ENCODE measurements at regions not wholly inside any gene's neighbourhood (a gene's known extent, or its start where the extent isn't known, plus 50 kb on each side); places are given as distances from the start of the nearest gene placed in this dataset.

DNA sequence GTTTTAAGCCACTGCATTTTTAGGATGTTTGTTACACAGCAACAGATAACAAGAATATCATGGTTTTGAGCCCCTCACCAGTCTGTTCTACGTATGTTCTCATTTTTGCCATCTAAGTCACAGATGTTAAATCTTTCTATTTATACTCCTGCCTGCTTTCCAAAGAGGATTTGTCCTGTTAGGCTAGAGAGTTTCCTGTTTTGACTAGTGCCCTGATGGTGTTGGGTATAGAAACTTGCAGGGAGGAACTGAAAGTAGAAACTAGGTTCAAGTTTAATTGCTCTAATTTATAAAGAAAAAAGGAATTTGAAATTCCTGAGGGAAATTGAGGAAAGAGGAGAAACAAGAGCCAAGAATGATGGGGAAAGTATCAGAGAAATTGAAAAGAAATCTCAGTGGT, 74.4 kb upstream of the COCH start:
- Histone ChIP-seq H3K36me3 (ENCODE audit: control insufficient read depth in 1 of 2, insufficient read depth in 2 of 2, low read length in 2 of 2) (no peaks in the 10 kb centered on the region), H4K20me1 (ENCODE audit: insufficient read depth) (no peaks in the 10 kb centered on the region), H3K79me2 (ENCODE audit: insufficient read depth, low read length) (no peaks in the 10 kb centered on the region), H3K9me3 (ENCODE audit: control insufficient read depth in 1 of 2, insufficient read depth in 1 of 2, low read depth in 1 of 2, low read length in 2 of 2) (no peaks in the 10 kb centered on the region), H3K27ac (ENCODE audit: low read depth, low read length) (no peak overlapping the region), H3K9ac (ENCODE audit: low read length) (no peak overlapping the region), H3K4me3 (replicated peaks in 1 of 2; ENCODE audit: low read depth in 1 of 2, low read length in 2 of 2) (no peak overlapping the region), H3K27me3 (ENCODE audit: insufficient read depth, low read length) (no peaks in the 10 kb centered on the region), H3K9me2 (ENCODE audit: insufficient read depth) (no peaks in the 10 kb centered on the region), H2AFZ (ENCODE audit: low read depth, low read length, poor library complexity, severe bottlenecking) (no peak overlapping the region), H3K4me2 (ENCODE audit: low read length) (no peak overlapping the region), H3K4me1 (ENCODE audit: control insufficient read depth in 1 of 2, insufficient read depth in 2 of 2, low read length in 2 of 2) (no peaks in the 10 kb centered on the region)
- ATAC-seq: no peak
- no peak for TF ChIP-seq CEBPB (IDR thresholded peaks at IDR 0.05; ENCODE audit: low read depth)
- TF ChIP-seq FOSL1 (IDR thresholded peaks at IDR 0.05; ENCODE audit: low read depth): no peak
- TF ChIP-seq SP1 (IDR thresholded peaks at IDR 0.05; ENCODE audit: low read depth): no peak
- no peak for TF ChIP-seq YY1 (IDR thresholded peaks at IDR 0.05; ENCODE audit: extremely low read depth, insufficient replicate concordance, low read depth, low read length)
- TF ChIP-seq, protein P1, sequence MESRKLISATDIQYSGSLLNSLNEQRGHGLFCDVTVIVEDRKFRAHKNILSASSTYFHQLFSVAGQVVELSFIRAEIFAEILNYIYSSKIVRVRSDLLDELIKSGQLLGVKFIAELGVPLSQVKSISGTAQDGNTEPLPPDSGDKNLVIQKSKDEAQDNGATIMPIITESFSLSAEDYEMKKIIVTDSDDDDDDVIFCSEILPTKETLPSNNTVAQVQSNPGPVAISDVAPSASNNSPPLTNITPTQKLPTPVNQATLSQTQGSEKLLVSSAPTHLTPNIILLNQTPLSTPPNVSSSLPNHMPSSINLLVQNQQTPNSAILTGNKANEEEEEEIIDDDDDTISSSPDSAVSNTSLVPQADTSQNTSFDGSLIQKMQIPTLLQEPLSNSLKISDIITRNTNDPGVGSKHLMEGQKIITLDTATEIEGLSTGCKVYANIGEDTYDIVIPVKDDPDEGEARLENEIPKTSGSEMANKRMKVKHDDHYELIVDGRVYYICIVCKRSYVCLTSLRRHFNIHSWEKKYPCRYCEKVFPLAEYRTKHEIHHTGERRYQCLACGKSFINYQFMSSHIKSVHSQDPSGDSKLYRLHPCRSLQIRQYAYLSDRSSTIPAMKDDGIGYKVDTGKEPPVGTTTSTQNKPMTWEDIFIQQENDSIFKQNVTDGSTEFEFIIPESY (IDR thresholded peaks at IDR 0.05; ENCODE audit: extremely low read depth, insufficient replicate concordance, low read length): no peak
- TF ChIP-seq CTCF (IDR thresholded peaks at IDR 0.05 in 2 of 3, conservative IDR thresholded peaks at IDR 0.05 in 1 of 3; ENCODE audit: borderline replicate concordance in 1 of 3, insufficient read depth in 1 of 3, low read depth in 2 of 3, low read length in 2 of 3): no peak
- no peak for TF ChIP-seq REST (IDR thresholded peaks at IDR 0.05; ENCODE audit: low read depth)
- no peak for TF ChIP-seq EGR1 (IDR thresholded peaks at IDR 0.05; ENCODE audit: low read depth)
- TF ChIP-seq TCF7L2 (IDR thresholded peaks at IDR 0.05; ENCODE audit: borderline replicate concordance, extremely low read depth, insufficient read depth, insufficient read length): no peak
- no peak for DNase-seq (ENCODE audit: low read depth, low spot score)
- BruUV-seq (replicated peaks): no TSS peak
- RAD21 ChIA-PET (ENCODE audit: low non-redundant PET in 1 of 2, low total read pairs in 2 of 2, uncharacterized antibody in 2 of 2, unreplicated experiment in 2 of 2): no interaction called here
- POLR2A ChIA-PET: no interaction called here
- intact Hi-C loops (cut with micrococcal nuclease): no loop called here
- CTCF ChIA-PET: no interaction called here

Measured in HCT116 (cell line).